ENCODE measurements at regions not wholly inside any gene's neighbourhood (a gene's known extent, or its start where the extent isn't known, plus 50 kb on each side); places are given as distances from the start of the nearest gene placed in this dataset.

GRCh38 chr2:30037016-30037415, 109.8 kb upstream of the YPEL5 start:
- TF ChIP-seq CTCF (IDR thresholded peaks at IDR 0.05) (no peak), POLR2A (IDR thresholded peaks at IDR 0.05) (no peak), EP300 (IDR thresholded peaks at IDR 0.05) (no peak)

All from tibial nerve (tissue), 4 donors.